COLO829 (cell line): ENCODE measurements at regions not wholly inside any gene's neighbourhood (a gene's known extent, or its start where the extent isn't known, plus 50 kb on each side); places are given as distances from the start of the nearest gene placed in this dataset.

Experiments used
- DNase-seq: peaks from one replicate; pipeline ENCODE4 v3.0.0; 2012; ENCODE audit warnings: low spot score

DNA sequence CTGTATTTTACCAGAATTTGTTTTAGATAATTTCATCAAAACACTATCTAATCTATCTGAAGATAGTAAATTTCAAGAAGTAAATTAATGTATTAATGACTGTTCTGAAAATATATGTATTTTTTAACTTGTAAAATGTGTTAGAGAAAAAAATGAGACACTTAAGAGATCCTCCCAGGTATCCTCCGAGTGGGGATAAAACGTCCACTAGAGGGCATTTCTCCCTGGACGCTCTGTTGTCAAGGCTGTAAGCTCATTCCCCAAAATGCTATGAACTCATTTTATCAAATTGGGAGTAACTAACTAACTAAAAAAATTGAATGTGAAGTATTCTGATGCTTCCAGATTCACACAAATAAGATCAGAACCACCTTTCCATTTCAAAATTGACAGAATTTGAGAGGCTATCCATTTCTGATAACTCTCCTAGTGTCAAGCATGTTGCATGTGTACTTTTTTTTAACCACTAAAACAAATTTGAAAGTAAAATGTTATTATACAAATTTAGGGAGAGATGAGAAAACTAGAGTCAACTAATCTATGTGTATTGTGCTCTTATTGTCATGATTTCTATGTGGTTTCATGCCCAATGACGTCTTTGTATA lies 337.3 kb upstream of the HS3ST1 start:
- peak; percentile 13 for DNase-seq

DNA sequence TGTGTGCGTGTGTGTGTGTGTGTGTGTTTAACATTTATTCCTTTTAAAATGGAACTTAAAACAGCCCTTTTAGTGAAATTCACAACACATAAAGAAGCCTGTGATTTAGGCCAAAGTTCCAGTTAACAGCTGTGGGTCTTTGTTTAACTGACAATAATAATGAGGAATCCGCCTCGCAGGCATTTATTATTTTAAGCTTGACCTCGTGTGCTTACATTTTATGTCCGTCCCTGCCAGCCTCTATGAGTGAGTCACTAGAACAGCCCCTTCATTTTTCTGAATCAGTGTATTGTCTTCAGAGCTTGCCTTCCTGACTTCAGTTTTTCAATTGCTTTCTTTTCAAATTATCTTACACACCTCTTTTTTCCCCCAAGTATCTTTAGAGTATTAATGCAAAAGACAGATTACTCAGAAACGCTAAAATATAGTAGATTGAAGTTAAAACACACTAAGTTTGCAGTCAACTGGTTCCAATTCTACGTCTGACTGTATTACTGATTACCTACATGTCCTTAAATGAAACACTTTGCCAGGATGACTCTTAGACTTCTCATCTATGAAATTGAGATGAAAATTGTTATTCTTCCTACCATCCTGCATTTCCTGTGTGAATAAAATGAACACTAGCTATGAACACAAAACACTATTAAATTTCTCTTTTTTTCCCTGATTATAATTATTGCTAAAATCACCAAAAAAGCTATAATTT lies 319.6 kb upstream of the HS3ST1 start:
- DNase-seq: peak; percentile 63

DNA sequence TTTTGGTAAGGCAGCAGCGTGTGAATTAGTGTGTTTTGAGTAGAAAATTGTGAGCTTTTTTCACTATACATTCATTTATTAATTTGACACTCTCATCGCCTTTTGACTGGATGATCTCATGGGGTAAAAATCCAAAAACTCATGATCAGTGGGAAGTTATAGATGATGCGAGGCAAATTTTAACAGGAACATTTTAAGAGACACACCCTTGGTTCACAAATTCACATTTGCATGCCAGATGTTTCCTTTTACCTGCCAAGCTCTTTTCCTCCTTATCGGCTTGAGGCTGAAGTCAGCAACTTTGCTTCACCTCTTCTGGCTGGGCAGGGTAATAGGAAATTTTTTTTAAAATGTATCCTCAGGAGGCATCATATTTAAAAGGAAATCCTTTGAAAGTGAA lies 318.0 kb upstream of the HS3ST1 start:
- no peak for DNase-seq

DNA sequence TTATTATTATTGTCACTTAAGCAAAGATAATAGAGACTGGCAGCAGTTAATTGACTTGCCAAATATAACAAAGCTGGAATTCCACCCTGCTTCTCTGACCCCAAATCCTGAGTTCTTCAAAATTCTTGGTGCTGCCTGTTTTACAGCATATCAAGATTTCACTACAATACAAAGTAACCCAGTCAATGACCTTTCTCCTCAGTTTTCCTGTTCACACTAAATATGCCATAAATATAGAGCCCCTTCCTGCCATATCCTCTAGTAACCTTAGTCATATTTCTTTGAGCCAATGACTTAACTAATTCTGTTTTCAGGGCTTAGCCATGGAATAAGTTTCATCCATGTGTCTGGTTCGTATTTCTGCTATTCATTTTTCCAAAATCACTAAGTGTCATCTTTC lies 315.3 kb upstream of the HS3ST1 start:
- DNase-seq: no peak

DNA sequence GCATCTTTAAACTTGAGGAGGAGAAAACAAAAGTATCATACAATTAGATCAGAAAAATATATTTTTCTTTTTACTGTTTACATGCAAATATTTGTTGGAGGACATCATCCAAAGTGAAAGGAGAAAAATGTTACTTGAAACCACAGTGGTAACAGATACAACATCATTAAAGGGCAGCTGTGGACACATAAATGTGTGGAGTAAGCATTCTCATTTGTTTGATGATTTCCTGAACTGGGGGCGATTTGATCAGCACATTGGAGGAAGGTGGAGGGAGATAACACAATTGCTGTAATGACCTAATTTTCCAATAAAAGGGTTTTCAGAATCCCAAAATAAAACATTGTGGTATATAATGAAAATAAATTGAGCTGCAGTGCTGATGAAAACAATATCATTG lies 314.5 kb upstream of the HS3ST1 start:
- no peak for DNase-seq

DNA sequence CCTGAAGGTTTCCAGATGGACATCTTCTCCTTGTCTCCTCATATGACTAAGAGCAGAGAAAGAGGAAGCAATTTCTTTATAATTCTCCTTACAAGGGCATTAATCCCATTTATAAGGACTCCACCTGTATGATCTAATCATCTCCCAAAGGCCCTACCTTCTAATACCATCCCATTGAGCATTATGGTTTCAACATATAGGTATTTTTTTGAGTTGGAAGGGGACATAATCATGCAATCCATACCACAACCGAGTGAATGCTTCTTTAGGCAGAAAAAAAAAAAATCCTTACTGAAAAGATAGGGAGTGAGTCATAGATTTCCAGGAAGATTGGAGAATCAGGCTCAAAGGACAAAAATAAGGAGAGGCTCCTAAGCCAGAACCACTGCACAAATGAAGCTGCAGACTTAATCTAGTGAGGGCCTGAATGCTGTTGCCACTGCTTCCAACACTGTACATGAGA lies 312.5 kb upstream of the HS3ST1 start:
- peak; percentile 29 for DNase-seq

DNA sequence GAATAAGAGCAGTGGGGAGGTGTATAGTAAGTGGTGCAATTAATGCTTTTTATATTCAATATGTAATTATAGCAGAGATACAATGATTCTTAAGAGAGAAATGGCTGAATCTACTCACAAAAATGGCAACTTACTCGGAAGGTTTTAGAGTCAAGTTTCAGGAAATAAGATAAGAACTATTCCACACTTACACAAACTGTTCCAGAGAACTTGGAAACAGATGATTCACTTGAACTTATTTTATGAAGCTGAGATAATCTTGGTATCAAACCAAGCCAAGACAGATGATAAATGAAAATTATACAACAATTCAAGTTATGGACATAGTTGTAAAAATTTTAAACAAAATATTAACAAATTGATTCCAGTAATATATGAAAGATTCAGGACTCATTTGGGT lies 311.3 kb upstream of the HS3ST1 start:
- DNase-seq: no peak

DNA sequence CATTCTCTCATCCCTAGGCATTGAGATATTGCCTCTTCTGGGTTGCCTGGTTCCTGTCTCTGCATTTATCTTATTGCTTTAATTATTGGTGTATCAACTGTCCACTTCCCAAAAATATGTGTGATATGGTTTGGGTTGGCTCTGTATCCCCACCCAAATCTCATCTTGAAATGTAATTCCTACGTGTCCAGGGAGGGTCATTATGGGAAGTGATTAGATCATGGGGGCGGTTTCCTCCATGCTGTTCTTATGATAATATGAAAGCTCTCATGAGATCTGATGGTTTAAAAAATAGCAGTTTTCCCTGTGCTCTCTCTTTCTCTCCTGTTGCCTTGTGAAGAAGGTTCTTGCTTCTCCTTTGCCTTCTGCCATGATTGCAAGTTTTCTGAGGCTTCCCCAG lies 308.3 kb upstream of the HS3ST1 start:
- no peak for DNase-seq

DNA sequence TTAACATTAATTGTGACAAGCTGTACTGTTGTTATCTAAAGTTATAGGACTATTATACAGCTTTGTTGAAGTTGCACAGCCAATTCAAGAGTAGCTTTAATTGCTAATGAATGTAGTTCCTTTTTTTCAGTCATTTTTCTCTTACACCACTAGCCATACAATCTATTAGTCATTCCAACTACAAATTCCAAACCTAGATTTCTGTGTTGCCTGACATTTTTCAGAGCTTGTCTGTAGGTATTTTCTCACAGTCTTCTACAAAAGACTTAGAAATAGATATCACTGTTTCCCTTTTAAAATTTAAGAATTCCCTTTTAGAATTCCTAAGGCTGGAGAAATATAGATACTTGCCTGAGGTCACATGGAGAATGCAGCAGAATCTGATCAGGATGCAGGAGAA lies 307.0 kb upstream of the HS3ST1 start:
- DNase-seq: no peak

DNA sequence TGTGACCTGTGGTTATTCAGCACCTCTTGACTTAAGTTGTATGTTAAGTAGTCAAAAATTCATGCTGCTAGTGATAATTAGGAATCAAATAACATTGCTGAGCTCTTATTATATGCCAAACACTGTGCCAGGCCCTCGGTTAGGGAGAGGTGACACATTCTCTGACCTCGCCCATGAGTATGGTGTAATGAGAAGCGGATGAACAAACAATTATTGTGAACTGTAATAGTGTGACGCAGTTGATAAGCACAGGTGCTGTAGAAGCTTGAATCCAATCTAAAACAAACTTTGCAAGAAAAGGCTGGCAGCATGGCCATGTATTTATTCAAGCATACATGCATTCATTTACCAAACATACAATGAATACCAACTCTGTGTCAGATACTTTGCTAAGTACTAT lies 303.5 kb upstream of the HS3ST1 start:
- no peak for DNase-seq

DNA sequence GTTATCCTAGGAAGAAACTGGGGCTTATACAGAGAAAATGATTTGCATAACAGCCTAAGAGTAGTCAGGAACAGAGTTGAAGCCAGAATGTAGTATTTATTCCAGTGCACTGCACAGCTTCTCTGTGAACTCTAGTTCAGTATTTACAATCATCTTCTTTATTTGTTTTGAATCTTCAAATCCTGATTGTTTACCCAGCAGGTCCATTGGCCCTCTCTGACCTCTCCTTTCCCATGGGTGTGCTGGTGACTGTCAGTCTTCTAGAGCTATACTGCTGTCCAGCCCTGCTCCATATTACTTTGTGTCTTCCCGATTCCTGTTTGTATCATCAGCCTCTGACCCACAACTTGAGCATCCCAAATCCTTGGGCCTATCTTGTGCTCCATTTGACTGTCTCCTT lies 301.9 kb upstream of the HS3ST1 start:
- no peak for DNase-seq

DNA sequence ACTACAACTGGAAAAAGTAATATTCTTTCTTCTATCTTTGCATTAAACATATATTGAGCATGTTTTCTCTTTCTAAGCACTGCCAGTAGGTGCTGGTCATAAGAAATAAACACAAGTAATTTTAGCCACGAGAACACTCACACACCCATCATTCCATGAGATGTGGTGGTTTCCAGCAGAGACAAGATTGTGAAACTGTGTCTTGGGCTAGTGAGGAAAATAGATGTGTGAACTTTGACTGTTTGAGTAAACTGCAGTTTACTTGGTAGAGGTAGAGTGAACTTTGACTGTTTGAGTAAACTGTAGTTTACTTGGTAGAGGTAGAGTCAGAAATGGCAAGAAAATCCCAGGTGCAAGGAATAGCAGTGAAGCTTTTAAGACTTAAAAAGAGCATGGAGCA lies 300.9 kb upstream of the HS3ST1 start:
- DNase-seq: no peak

DNA sequence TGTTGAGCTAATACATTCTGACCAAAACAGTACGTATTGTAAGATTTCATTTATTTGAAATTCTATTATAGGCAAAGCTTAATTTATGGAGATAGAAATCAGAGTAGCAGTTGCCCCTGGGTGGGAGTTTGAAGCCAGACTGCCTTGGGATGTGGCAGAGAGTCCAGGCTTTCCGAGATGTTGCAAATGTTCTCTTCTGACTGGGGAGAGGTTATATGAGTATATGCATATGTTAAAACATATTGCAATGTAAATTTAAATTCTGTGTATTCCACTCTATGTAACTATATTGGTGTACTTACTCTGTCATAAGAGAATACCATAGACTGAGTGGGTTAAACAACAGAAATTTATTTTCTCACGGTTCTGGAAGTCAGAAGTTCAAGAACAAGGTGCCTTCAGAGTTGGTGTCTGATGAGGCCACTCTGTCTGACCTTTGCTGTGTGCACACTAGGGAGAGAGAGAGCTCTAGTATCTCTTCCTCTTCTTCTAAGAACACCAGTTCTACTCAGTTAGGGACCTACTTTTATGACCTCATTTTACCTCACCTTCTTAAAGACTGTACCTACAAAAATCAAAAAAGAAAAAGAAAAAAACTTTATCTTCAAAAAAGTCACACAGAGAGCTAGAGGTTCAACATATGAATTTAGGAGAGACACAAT lies 299.3 kb upstream of the HS3ST1 start:
- no peak for DNase-seq

DNA sequence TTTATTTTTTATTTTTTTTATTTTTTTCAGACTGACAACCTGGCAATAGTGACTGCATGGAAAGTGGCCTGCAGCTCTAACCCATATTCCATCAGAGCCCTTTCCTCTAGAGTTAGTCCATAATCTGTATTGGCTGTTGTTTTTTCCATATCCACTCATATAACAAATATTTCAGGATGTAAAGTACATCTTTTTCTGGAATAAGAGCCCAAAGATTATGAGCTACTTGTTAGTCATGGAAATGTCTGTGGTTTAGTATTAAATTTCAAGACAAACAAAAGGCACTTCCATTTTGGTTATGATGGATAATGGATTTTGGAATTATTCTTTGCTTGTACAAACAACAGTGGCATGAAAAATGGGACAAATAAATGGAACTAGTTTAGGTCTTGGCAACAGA lies 296.0 kb upstream of the HS3ST1 start:
- DNase-seq: no peak

DNA sequence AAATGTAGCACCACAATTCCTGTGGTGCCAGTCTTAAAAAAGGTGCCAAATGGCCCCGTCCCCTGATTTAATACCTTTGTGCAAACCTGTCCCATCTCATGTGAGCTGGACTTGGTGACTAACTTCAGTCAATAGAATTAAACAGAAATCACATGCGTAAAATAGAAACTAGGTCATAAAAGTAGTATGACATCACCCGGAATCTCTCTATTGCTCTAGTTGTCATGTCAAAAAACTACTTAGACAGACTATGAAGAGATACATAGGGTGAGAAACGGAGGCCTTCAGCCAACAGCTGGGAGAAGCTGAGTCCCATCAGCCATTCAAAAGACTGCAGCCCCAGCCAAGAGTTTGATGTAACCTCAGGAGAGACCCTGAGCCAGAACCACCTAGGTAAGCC lies 293.5 kb upstream of the HS3ST1 start:
- no peak for DNase-seq

DNA sequence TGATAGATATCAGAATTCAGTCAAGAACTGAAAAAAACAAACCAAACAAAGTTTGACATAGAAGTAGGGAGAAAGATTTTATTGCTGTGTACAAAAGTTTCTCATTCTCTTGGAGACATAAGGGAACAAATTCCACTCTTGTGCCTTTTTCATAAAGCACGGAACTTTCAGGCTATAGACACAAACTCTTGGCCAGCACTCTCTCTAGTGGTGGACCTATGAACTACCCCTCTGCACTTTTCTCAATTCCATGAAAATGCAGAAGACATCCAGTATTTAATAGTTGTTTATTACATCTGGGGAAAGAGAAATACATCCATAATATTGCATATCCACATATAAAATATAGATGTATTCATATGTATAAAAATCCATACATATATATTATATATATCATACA lies 291.6 kb upstream of the HS3ST1 start:
- DNase-seq: peak; percentile 23

DNA sequence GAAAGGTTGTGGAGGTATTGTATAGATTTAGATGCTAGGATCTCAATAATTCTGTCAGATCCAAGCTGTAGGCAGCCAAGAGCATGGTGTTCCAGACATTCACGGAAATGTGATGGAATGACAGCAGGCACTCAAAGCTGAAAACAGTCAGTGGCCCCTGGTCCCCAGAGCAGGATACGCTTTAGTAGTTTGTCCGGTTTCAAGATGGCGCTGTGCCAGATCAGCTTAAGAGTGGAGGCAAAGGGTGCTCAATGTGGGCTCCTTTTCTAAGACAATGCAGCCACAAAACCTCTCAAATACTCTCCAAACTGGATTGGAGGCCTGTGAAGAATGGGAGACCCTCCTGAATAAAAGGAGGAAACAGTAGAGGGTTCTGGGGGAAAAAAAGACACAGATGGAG lies 291.2 kb upstream of the HS3ST1 start:
- DNase-seq: no peak

DNA sequence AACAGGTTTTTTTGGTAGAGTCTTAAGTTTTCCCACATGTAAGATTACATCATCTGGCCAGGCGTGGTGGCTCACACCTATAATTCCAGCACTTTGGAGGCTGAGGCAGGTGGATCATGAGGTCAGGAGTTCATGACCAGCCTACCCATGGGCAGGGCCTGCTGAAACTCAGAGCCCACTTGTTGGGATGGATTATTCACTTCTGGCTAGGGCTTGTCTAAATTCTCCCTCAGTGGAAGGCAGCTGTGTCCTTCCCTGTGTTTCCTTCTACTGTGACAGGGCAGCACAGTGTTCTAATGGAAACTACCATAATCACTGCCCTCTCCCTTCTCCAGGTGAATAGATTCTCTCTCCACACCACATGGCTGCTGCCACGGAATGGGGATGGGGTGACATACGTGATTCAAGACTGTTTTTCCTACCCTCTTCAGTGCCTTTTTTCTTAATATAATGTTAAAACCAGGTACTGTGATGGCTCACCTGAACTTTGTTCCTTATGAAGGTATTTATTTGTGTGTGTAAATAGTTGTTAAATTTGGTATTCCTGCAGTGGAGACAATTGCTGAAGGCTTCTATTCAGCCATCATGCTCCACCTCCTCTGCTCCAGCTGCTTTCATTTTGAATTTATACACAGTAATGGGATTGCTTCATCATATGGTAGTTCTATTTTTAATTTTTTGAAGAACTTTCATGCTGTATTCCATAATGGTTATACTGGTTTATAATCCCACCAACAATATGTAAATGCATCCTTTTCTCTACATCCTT lies 287.2 kb upstream of the HS3ST1 start:
- DNase-seq: no peak

DNA sequence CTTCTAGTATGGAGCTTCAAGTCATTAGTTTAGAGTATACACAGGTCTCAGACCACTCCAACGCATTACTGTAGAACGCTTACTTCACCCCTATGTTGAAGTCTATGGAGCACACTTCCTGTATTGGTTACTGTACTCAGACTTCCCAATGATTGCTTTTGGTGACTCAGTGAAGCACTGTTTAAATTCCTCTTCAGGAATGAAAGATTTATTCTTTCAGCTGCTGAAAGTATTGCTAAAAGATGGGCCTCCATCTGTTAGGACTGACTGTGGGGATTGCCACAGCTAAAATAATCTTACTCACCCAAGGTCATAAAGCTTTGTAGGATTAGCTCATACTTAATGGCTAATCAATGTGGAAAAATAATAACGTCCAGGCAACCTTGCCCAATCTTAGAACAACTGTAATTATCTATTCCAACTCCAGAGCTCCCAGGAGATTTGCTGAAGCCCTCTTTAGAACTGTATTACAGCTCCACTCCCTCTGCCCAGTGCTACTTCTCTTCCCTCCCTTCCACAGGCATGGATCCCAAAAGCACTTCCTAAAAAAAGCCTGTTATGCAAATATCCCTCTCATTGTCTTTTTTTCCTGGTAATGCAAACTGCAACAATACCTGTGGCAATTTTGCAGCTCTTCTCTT lies 281.9 kb upstream of the HS3ST1 start:
- DNase-seq: no peak

DNA sequence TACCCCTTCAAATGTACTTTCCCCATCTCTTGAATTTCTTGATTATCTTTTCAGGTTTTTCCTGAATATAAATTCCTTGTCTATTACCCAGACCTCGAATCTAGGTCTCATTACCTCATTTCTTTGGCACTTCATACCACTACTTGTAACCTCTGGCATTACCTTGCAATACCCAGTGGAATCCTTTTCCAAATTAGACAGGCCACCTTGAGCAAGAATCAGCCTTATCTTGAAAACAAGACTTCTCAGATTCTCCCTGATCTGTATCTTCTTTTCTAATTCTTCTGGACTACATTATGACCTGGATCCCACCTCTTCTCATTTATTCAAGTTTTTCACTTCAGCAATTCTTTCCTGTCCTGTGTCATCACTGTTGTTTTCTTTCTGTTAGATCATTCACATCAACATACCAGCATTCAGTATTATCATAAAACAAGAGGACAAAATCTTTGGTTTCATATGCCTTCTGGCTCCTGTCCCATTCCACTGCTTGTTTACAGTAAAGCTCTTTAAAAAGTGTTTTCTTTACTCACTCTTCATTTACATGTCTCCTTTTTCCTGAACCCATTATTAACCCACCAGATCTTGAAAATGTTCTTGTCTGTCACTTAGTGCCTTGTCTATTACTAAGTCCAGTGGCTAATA lies 275.6 kb upstream of the HS3ST1 start:
- DNase-seq: no peak

DNA sequence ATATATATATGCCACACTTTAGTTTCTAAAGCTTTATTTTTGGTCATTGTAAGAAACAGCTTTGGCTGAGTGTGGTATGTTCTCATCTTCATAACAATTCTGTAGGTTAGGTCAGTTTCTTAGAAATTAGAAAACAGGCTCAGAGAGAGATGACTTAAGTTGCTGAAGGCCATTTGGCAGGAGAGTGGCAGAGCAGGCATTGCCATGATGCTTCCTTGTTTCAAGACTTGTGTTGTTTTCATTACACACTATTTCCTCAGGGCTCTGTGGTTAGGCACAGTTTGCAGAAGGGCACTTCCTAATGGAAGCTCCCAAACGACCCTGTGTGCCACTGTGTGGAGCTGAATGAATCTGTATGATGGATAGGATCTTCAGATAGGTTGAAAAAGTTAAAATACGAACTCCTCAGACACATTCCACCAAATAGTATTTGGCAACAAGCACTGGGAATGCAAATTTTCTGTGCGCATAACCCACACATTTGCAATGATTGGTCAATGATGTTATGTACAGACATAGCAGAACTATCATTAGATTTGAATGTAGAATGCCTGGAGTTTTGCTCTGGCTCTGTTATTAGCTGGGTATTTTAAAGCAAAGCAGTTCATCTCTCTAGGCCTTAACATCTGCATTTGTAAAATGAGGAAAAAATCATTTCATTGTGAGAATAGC lies 274.3 kb upstream of the HS3ST1 start:
- DNase-seq: no peak
